HG02885 (cell line): ENCODE measurements at regions not wholly inside any gene's neighbourhood (a gene's known extent, or its start where the extent isn't known, plus 50 kb on each side); places are given as distances from the start of the nearest gene placed in this dataset.

Experiments used
- ATAC-seq: cut with Tn5 transposase; IDR thresholded peaks from one replicate; pipeline ENCODE4 v1.9.1; 2021; ENCODE audit warnings: mild to moderate bottlenecking; ENCODE audit not compliant: unreplicated experiment, poor library complexity

DNA sequence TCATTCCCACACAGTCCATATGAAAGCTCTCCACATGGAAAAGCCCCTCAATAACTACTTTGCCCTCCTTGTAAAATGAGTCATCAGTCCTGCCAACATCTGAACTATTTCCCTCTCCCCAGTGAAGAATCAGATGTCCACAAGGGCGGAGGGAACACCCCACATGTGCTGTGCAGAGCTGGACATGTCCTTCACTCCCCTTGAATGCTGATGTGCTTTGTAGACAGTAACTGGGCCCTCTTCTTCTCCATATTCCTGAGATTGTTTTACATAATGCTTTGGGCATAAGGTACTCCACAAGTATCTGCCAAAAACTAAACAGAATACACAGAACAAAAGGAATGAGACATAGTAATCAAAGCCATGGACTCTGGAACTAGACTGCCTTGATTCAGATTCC lies 879.4 kb downstream of the BCL11A start:
- no peak for ATAC-seq

DNA sequence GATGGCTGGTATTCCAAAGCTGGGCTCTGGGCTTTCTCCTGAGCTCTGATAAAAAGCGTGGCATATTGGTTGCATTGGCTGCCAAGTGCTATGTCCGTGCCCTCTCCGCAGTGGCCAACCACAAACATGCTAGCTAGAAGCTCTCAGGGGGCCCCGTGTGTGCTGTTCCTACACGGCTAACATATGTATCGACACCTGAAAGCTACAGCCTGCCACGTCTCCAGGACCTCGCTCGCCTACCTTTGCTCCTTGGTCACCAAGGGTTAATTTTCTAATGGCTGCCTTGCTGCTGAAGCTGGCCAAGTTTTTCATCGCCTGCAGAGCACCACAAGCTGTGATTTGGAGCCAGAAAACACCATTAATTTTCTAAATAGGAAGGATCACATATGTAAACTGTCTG lies 888.4 kb downstream of the BCL11A start:
- ATAC-seq: no peak

DNA sequence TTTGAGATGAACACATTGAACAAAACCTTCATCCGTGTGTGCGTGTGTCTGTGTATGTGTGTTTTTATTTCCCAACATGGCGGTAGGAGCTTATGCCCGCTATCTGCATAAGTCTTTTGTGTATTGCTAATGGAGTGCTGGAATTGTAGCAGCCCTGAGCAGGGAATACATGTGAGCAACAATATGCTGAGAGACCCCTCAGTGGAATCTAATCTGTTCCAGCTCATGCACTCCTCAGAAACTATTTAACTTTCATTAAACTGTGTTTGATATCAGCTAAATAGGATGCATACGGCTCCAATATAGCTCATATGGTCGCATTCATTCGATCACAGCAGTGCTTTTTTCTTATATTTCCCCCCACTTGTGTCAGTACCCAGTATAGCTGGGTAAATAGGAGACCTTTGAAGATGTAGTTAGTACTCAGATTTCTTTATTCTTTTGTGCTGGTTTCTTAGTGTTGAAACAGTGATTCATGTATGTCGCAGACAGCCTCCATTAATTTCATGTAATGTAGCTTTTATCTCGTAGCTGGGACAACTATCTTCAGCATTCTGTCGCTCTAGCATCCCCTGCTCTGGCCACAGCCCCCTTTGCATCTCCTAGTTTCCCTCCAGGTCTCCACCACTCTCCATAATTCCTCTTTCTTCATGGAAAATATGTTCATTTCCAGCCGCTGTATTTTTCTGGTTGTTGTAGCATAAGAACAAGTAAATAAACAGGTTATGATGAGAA lies 891.2 kb downstream of the BCL11A start:
- ATAC-seq: no peak

DNA sequence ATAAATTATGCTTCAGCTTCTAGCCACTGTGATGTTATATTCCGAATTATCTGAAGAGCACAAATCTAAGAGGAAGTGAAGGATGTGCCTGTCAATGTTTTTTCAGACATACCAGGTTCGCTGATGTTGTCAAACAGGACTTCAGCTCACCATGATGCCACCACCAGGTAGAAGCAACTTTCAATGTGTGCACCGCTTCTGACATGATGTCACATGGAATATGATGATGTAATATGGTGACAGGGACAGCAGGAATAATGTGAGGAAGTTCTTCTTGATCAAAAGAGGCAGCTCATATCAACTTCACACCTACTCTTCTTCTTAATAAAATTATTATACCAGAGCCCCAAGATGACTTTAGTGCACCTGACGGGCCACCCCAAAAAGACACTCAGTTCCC lies 893.2 kb downstream of the BCL11A start:
- ATAC-seq: no peak

DNA sequence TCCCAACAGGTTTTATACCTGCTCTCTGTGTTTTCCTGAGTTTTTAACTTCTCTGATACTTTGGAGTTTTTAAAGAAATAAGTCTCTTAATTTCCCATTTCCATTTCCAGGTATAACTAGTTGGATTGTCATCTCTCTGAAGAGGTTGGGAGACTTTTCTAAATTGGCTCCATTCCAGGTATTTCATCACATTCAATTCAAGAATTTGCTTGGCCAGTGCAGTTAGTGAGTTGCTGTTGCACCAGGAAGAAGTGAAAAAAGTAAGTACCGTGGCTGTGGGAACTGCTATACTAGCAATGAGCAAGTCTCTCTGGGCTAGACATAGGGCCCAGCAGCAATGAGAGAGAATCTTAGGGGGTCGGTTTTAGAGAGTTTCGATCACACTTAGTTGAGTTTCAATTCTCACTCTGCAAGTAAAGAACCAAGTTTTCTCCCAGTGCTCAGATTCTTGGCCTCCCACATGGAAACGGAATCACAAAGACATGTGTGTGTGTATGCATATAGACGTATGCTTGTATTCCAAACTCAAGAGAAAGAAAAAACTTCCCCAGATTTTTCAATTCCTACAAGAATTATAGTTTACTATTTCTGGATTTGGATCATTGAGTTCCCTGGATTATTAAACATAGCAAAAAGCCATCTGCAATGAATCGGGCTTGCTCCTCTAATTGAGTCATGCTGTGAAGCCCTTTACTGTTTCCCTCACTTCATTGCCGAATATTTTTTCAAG lies 894.4 kb downstream of the BCL11A start:
- ATAC-seq: no peak

DNA sequence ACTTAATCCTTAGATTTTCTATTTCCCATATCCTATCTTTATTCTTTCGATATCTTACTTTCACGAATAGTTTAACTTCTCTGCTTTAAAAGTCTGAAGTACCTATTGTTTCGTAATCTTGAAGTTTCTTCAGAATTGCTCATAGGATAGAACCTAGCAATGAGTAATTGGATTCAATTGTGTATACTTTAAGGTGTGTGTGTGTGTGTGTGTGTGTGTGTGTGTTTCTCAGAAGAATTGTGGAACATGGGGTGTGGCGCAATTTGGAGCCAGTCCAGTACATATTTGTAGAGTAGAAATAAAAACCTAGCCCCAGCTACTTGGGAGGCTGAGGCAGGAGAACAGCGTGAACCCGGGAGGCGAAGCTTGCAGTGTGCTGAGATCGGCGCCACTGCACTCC lies 897.6 kb downstream of the BCL11A start:
- ATAC-seq: no peak

DNA sequence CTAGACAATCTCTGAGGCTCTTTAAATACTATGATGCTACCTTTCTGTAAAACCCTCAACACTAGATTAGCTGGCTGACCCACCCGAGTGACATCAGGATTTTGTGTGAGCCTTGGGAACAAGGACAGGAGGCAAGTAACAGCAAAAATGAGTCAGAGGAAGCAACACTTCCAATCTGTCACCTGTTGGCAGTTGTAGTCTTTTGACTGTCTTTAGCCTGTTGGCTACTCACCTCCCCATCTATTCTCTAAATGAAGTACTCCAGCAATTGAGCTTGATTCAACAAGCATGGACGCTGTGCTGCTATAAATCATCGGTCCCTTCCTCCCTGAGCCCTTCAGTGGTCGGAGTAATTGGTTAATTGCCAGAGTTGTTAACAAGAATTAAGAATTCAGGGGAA lies 898.7 kb downstream of the BCL11A start:
- ATAC-seq: no peak

DNA sequence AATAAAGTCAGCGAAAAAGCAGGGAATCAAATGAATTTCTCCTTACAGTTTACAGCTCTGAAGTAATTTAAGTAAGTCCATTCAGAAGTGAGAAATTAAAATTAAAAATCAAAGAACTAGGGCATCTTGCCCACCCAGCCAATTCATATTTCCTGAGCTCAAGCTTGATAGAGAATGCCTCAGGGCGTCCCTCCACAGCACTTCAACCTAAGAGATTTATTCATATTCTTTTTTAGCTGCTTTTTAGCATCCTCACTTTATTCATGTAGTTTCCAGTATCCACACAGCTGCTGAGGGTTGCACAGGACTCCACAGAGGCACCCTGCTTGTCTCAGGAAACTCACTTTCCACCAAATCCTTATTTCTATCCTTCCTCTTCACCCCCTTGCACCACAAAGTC lies 900.3 kb downstream of the BCL11A start:
- ATAC-seq: no peak

DNA sequence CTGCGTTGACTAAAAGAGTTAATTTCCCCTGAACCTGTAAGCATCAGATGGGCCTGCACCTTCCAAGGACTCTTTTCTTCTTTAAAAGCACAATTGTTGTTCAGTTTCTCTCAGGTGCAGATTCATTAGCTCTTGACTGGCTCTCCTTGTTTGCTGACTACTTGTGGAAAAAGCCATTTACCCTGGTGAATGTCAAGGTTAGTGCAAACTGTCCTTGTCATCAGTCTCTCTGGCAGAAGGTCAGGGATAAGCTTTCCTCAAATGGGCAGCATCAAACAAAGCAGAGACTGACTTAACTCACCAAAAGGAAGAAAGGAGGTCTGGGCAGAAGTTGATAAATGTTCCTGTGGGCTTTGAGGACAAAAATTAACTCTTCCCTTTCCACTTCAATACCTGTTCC lies 922.7 kb downstream of the BCL11A start:
- ATAC-seq: no peak

DNA sequence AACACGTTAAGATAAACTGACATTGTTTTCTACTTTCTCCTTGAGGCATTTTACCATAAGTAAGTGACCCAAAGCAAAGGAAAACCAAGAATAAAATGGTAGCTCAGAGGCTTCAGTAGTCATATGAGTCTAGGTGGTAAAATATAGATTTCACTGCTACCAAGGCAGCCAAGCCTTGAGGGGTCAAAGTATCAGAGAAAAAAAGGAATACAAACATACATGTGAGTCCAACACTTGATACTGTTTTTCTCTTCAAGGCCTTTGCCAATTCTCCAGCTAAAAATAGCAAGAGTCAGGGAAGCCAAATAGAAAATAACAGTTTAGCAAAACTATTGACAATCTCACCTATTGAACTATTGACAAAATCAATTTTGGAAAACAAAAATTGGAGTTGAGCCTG lies 925.9 kb downstream of the BCL11A start:
- no peak for ATAC-seq

DNA sequence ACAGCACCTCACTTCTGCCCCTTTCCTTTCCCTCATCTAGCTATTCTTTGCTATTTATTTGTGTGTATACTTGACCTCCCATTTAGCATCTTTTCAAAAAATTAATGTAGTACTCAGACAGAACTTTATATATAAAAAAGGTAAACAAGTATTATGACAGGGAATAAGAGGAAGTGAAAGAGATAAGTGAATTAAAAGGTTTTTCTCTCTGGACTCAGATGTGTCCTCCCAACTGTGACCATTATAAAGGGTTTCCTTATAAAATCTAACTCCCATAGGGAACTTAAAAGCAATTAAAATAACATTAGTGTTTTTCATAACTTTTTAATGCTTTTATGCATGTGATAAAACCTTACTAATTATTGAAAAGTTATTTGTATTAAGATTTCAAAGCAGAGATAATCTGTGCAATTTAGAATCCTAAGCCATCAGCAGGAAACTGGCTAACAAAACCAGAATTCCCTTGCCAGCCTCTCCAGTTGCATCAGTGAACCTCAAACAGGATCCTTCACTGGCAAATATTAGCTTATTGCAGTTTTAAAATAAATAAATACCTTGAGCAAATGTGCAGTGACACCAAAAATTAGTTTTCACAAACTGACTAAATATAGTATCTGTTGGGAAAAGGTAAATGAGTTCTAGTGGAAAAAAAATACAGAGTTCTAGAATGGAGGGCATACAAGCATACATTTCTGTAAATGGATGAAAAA lies 930.7 kb downstream of the BCL11A start:
- ATAC-seq: no peak

DNA sequence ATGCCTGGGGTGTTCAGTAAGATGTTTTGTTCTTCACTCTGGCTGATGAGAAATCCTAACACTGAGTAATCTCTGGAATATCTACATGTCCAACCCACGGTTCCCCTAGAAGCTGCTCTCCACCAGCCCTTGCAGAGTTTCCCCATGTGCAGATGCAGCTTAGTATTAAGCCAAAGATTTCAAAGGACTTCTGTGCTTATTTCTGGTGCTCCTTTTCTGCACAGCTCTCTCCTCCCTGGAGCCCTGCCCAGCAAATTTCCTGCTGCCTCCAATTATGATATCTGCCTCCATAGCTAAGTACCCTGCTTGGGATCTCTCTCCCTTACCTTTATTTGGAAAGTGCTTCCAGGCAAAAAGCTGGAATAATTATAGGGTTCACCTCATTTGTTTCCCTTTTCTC lies 949.3 kb downstream of the BCL11A start:
- no peak for ATAC-seq

DNA sequence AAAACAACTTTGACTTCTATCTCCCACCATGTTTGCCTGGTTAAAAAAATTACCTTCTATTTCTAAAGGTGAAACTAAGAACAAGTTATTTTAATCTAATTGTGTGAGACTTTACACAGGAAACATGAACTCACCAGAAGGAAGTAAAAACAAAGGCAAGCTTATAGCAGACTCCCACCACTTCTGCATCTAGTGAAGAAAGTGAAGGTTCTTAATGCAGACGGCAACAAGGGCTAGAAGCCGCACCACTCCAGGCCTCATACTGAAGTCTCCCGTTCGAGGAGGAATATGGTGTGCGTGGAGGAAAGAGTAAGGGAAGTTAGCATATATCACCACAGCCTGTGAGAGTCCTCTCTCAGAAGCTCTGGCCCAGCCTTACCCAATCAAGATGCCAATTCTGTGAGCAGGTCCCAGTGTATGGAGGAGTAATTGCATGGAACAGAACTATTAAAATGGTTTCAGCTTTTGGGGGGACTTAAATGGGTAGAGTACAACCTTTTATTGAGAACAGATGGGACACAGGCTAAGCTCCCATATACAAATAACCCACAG lies 958.7 kb downstream of the BCL11A start:
- peak; percentile 79 for ATAC-seq

DNA sequence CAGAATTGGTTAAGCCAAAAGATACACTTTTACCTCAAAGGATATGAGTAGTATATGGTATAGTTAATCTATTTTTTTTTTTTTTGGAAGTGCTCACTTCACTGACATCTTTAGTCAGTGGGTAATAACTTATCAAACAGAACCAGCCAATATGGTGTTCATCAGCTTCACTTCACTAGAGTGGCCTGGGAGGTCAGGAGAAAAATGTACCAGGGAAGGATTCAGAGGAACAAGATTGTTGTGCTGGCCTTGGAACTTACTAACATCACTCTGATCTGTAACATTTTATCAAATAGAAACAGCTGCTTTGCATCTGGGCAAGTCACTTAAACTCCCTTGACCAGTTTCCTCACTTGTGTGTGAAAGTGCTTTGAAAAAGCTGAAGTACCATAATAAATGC lies 962.7 kb downstream of the BCL11A start:
- no peak for ATAC-seq

DNA sequence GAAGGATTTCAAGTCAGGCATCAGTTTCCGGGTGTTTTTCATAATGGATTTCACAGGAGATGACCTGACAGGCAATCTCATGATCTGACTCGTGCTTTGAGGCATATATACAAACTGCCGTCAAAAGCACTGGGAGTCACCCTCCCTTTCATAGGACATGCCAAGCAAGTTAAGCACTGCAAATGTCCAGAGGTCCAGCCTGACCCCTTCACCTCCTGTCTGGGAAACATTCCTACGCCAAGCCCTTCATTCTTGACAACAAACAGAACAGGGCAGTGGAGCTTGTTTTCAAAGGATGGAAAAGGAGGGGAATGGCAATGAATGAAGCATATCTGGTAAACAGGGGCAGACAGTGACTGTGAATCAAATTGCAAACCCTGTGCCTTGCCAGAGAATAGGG lies 963.6 kb downstream of the BCL11A start:
- ATAC-seq: no peak

DNA sequence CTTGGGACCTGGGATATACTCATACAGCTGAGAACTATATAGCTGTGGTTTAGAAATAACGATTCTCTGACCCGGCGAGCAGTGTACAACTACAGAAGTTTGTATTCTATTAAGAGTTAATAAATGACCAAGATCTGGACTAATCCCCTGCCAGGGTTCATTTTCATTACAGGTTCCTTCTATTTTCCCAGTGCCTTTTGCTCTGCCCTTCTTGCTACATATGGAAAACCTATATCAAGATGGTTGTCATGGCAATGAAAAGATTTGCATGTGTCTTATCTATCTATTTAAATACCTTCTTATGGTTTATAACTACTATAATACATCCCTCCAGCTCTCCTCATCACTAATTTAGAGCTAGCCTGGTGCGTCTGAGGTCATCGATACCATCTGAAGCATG lies 965.2 kb downstream of the BCL11A start:
- no peak for ATAC-seq

DNA sequence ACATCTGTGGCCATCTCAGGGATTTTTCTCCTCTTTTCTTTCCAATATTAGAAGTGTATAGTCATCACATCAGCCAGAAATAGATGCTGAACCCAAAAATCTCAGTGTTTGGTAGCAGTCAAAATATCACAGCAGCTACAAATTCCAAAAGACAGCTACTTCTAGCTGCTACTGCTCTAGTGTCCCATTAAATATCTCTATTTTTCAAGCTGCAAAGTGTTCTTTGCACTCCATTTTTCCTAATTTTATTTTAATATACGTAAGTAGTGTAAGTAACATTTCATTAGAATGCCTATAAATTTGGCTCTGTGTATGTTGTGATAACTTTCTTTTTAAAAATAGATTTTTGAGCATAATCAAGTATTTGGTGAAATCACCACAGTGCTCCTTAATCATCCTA lies 967.3 kb downstream of the BCL11A start:
- ATAC-seq: no peak

DNA sequence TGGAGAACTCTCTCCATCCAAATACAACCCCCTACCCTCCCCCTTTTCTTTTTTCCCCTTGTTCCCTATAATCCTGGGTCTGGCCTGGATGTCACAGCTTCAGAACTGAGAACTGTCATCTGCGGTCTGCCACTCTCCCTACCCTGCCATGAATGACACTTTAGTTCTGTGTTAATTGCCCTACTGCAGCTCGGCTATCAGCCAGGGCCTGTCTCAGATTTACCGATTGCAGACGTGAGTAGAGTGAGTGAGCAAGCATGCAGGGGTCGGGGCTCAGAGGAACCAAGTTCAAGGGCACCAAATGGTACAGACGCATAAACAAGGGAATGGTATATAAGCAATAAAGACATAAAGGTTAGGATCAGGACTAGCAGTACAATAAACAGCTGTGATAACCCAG lies 967.8 kb downstream of the BCL11A start:
- ATAC-seq: no peak

DNA sequence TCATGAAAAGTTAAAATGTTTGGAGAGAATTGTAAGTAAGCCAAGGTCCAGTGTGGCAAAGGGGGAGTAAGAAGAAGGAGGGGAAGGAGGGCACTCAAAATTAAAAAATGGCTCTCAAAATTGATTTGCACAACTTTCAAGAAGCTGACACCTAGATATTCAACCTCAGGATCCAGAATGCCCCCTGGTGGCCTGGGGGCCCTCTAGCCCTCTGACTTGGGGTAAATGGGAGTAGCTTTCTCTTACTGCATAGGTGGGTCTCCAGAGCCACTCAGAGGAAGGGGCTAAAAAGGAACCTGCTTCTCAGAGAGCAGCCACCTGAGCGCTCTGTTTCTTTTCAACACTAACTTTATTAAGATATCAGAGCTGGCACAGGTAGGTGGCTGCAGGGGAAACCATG lies 968.5 kb downstream of the BCL11A start:
- no peak for ATAC-seq

DNA sequence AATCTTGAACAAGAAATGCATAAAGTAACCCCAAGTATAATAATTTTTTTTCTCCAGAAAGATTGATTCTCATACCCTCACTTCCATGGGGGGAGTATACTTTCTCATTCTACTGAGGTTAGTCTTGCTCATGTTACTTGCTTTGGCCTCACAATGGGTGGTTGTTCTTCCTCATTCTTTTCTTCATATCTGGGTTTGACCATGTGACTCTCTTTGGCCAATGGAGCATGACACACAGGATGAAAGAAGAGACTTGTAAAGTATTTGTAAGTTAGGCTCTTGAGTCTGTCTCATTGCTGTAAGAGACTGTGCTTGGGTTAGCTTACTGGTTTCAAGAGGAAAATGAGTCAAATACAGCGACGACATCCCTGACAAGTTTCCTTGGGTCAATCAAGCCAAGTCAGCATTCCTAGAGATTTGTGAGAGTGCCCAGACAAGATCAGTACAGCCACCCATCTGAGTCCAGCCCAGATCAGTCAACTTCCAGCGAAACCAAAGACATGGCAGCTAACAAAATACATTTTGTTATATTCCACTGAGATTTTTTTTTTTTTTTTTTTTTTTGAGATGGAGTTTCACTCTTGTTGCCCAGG lies 970.2 kb downstream of the BCL11A start:
- no peak for ATAC-seq

DNA sequence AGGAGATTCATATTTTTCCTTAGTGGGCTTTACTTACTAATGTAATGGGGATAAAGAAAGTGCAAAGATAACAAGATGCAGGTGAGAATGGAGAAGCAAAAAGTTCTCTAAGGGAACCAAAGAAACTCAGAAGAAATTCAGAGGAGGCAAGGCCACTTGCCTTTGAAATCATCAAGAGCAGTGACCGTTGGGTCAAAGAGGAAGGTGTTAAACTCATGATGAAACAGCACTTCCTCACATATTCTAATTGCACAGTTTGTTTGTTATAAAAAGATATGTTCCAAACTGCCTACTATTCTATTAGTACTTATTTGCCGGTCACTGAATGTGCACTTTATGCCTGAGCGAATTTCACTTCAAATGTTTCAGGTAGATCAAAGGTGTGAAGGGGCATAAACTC lies 975.1 kb downstream of the BCL11A start:
- ATAC-seq: no peak
